H1 (cell line): ENCODE measurements at regions not wholly inside any gene's neighbourhood (a gene's known extent, or its start where the extent isn't known, plus 50 kb on each side); places are given as distances from the start of the nearest gene placed in this dataset.

ENCODE experiments used
- BRCA1 ChIP-seq: IDR thresholded peaks from 2 replicates; pipeline ENCODE4 v1.6.1; 2012; ENCODE audit warnings: low read depth, low read length, improper control_type of control experiment
- CREB1 ChIP-seq: IDR thresholded peaks from 2 replicates; pipeline ENCODE4 v1.6.1; 2012; ENCODE audit warnings: inconsistent platforms
- FOSL1 ChIP-seq: IDR thresholded peaks from 2 replicates; pipeline ENCODE4 v1.6.1; 2011; ENCODE audit warnings: mild to moderate bottlenecking, low read depth, low read length, moderate library complexity; ENCODE audit not compliant: insufficient read depth
- KDM5A ChIP-seq: fragments of 200-600 bp; IDR thresholded peaks from 2 replicates; pipeline ENCODE4 v1.7.1; 2012; ENCODE audit warnings: mild to moderate bottlenecking, low read length, inconsistent platforms, mixed read lengths
- POLR2AphosphoS5 ChIP-seq: IDR thresholded peaks from 2 replicates; pipeline ENCODE4 v1.6.1; 2011; ENCODE audit warnings: low read depth, low read length
- RFX5 ChIP-seq: IDR thresholded peaks from 2 replicates; pipeline ENCODE4 v1.6.1; 2011; ENCODE audit warnings: low read depth, low read length, improper control_type of control experiment, borderline replicate concordance
- YY1 ChIP-seq: IDR thresholded peaks from 2 replicates; pipeline ENCODE4 v1.6.1; 2011; ENCODE audit warnings: low read depth, mild to moderate bottlenecking, low read length
- TF ChIP-seq, protein P1 (sequence below): IDR thresholded peaks from 2 replicates; pipeline ENCODE4 v1.6.1; 2011; ENCODE audit warnings: low read length, improper control_type of control experiment
- TF ChIP-seq, protein P2 (sequence below), 3 experiments: IDR thresholded peaks; 1 replicate in 2 of 3; 2 replicates in 1 of 3; pipeline versions ENCODE4 v1.5.1 to v1.6.1; 2011; ENCODE audit warnings: low read length in 3 of 3, mild to moderate bottlenecking in 3 of 3, inconsistent platforms in 2 of 3, low read depth in 1 of 3, moderate library complexity in 1 of 3; ENCODE audit not compliant: insufficient read depth in 1 of 3; ENCODE audit errors: control extremely low read depth in 1 of 3

DNA sequence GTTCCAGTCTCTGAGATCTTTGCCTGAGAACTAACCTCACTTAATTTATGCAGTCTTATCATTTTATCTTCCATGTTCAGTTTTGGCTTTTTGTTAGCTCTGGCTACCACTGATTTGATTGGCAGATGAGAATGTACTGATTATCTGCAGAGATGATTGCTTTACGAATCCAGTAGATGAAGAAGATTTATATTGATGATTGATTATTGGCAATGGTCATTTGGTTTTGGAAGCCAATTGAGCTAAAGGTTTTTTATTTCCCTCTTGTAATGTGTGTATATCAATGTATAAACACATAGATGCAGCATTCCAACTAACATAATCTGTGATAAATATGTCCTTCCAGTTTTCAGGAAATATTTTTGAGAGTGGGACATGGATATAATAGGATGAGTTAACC, 763.6 kb downstream of the CDH11 start:
- TF ChIP-seq, protein P1, sequence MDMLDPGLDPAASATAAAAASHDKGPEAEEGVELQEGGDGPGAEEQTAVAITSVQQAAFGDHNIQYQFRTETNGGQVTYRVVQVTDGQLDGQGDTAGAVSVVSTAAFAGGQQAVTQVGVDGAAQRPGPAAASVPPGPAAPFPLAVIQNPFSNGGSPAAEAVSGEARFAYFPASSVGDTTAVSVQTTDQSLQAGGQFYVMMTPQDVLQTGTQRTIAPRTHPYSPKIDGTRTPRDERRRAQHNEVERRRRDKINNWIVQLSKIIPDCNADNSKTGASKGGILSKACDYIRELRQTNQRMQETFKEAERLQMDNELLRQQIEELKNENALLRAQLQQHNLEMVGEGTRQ = no peak
- TF ChIP-seq YY1 = no peak
- TF ChIP-seq, protein P2, sequence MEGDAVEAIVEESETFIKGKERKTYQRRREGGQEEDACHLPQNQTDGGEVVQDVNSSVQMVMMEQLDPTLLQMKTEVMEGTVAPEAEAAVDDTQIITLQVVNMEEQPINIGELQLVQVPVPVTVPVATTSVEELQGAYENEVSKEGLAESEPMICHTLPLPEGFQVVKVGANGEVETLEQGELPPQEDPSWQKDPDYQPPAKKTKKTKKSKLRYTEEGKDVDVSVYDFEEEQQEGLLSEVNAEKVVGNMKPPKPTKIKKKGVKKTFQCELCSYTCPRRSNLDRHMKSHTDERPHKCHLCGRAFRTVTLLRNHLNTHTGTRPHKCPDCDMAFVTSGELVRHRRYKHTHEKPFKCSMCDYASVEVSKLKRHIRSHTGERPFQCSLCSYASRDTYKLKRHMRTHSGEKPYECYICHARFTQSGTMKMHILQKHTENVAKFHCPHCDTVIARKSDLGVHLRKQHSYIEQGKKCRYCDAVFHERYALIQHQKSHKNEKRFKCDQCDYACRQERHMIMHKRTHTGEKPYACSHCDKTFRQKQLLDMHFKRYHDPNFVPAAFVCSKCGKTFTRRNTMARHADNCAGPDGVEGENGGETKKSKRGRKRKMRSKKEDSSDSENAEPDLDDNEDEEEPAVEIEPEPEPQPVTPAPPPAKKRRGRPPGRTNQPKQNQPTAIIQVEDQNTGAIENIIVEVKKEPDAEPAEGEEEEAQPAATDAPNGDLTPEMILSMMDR (IDR thresholded peaks at IDR 0.05; ENCODE audit: control extremely low read depth in 1 of 3, insufficient read depth in 1 of 3, low read depth in 1 of 3, low read length in 3 of 3) = no peak
- no peak for TF ChIP-seq FOSL1
- TF ChIP-seq POLR2AphosphoS5 = no peak
- no peak for TF ChIP-seq RFX5
- no peak for TF ChIP-seq CREB1
- TF ChIP-seq KDM5A = no peak
- no peak for TF ChIP-seq BRCA1
